Astrocyte of the cerebellum (primary cell): ENCODE measurements at regions not wholly inside any gene's neighbourhood (a gene's known extent, or its start where the extent isn't known, plus 50 kb on each side); places are given as distances from the start of the nearest gene placed in this dataset.

Experiments used
- DNase-seq: peaks from one replicate; pipeline ENCODE4 v3.0.0-alpha.2; 2011; ENCODE audit warnings: low read depth
- H3K4me3 ChIP-seq: 2 replicates; pipeline ENCODE4 v1.5.1; 2011; ENCODE audit warnings: mild to moderate bottlenecking, low read depth, low read length, moderate library complexity
- CTCF ChIP-seq: IDR thresholded peaks from 2 replicates; pipeline ENCODE4 v1.5.1; 2012; ENCODE audit warnings: low read length, low read depth, moderate library complexity, mild to moderate bottlenecking; ENCODE audit errors: missing control alignments
- in situ Hi-C: cut with HindIII; loops from 2 replicates; pipeline ENCODE4 v1.10.0; 2017; ENCODE audit warnings: low sequenced_read_pairs

DNA sequence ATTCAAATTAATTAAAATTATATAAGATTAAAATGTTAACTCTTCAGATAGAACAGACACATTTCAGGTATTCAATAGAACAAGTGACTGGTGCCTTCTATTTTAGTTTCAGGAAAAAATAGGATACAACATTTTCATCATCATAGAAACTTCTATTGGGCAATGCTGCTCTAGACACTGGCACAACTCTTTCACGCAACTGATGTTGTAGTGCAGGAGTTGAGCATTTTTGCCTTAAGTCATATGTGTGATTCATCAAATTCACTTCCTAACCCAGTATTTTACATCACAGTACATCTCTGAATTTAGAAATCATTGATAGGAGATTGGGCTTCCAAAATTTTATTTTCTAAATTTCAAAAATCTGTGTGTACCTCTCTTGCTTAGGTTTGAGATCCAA, 215.4 kb upstream of the DIO2 start:
- no peak for DNase-seq
- H3K4me3 ChIP-seq = no peak overlapping the region
- in situ Hi-C loops = no loop called here
- no peak for TF ChIP-seq CTCF

DNA sequence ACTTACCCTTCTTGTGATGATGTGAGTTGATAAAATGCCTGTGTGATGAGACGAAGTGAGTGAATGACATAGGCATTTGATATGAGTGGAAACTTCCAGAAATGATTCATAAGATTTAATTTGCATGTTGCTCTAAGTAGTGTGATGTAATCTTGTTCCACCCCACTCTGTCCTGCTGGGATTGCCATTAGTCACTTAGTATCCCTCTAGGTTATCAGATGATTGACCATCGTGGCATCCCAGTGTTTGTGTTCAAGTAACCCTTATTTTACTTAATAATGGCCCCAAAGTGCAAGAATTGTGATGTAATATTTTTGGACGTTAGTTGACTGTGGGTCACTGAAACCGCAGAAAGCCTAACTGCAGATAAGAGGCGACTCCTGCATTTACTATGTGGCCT, 214.4 kb upstream of the DIO2 start:
- in situ Hi-C loops = no loop called here
- no peak overlapping the region for H3K4me3 ChIP-seq
- TF ChIP-seq CTCF = no peak
- peak; percentile 66 for DNase-seq

DNA sequence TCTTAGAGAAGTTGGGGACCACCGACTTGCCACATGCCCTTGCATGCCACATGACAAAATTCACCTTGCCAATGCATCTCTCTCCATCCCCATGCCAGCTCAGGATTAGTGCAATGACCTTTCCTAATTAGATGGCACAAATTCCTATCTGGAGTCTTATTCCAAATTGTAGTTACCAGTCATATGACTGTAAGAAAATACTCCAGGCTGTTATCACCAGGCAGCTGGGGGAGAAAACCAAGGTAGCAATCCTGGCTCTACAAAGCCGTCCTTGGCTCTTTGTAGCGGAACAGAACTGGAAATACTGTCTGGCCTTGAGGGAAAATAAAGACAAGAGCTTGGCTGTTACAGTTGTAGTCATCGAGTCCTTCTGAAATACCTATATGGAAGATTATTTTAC, 208.5 kb upstream of the DIO2 start:
- TF ChIP-seq CTCF = no peak
- H3K4me3 ChIP-seq = no peak overlapping the region
- DNase-seq = no peak
- in situ Hi-C loops = no loop called here

DNA sequence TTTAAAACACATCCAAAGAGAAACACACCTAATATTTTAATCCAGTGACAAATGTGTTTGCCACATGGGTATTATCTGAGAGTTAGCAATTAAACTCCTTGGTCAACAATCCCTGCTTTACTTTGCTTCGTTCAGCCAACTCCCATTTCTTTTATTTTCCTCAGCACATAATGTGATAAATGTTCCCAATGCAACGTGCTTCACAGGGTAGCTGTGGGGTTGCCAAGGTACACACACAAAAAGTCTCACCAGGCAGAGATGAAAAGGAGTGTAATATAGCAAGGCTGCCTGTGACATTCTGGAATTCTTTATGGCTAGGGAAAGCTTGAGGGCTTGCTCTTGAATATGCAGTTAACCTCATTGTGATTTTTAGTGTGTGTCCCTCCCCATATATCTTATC, 208.0 kb upstream of the DIO2 start:
- peak; percentile 54 for DNase-seq
- H3K4me3 ChIP-seq = no peak overlapping the region
- no peak for TF ChIP-seq CTCF
- in situ Hi-C loops = no loop called here

DNA sequence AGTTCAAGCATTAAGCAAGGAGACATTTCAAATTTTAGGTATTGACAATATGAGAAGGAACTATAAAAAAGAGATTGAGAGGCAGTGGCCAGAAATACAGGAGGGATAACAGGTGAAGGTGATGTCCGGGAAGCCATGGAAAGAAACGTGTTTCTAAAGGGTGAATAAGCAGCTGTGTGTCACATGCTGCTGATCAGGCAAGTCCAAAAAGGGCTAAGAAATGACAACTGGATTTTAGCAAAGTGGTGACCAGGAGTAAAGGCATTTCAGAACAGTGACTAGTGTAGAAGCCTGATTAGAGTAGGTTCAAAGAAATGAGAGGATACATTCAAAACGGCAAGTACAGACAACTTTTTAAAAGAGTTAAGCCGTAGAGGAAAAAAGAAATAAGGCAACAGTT, 204.3 kb upstream of the DIO2 start:
- in situ Hi-C loops = no loop called here
- TF ChIP-seq CTCF = no peak

GRCh38 chr14:80414080-80414479, 202.8 kb upstream of the DIO2 start:
- no peak for TF ChIP-seq CTCF
- no peak for DNase-seq
- in situ Hi-C loops = no loop called here
- H3K4me3 ChIP-seq = no peak overlapping the region

More for the DNA sequence above, 204.3 kb upstream of the DIO2 start:
- H3K4me3 ChIP-seq = no peak overlapping the region
- DNase-seq = no peak

DNA sequence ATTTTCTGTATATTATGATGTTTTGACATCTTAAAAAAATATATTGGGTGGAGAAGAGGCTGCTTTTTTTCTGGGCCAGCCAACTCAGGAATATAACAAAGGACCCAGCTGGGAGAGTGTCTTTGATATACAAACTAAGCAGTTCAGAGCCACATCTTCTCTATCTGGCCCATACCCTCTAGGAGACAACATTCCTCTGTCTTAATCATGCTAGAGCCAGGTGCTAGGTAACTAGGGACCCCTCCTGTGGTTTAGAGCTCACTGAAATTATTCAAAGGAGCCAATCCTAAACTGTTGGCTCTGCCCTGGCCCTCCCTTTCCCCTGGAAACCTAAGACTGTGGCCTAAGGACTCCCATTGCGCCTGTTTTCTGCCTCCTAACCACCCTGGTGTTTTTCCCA, 193.1 kb upstream of the DIO2 start:
- H3K4me3 ChIP-seq = no peak overlapping the region
- in situ Hi-C loops = no loop called here
- no peak for TF ChIP-seq CTCF
- no peak for DNase-seq
